COR-L47 (cell line): ENCODE measurements at regions not wholly inside any gene's neighbourhood (a gene's known extent, or its start where the extent isn't known, plus 50 kb on each side); places are given as distances from the start of the nearest gene placed in this dataset.

Source experiments
- DNase-seq: peaks from one replicate; lab custom pipeline; 2025; lab: John Stamatoyannopoulos, UW

- no peak for DNase-seq
Measured at GRCh38 chr2:75278314-75278713, 79.0 kb upstream of the TACR1 start.

GRCh38 chr2:75277111-75277510, 77.8 kb upstream of the TACR1 start:
- DNase-seq = no peak

GRCh38 chr2:75276093-75277029, 77.0 kb upstream of the TACR1 start:
- no peak for DNase-seq

- DNase-seq = no peak
Measured at GRCh38 chr2:75274936-75275335, 75.6 kb upstream of the TACR1 start.

- DNase-seq = no peak
Measured at GRCh38 chr2:75268112-75268511, 68.8 kb upstream of the TACR1 start.

GRCh38 chr2:75261923-75262322, 62.6 kb upstream of the TACR1 start:
- DNase-seq = no peak

GRCh38 chr2:75260946-75261345, 61.6 kb upstream of the TACR1 start:
- DNase-seq = no peak

- no peak for DNase-seq
Measured at GRCh38 chr2:75258620-75259019, 59.3 kb upstream of the TACR1 start.

GRCh38 chr2:75256485-75256884, 57.2 kb upstream of the TACR1 start:
- DNase-seq = no peak

GRCh38 chr2:75253526-75253925, 54.2 kb upstream of the TACR1 start:
- no peak for DNase-seq

GRCh38 chr2:75251896-75252295, 52.6 kb upstream of the TACR1 start:
- no peak for DNase-seq
